LNCaP clone FGC (cell line): ENCODE measurements at regions not wholly inside any gene's neighbourhood (a gene's known extent, or its start where the extent isn't known, plus 50 kb on each side); places are given as distances from the start of the nearest gene placed in this dataset.
A peak's percentile ranks its signal among the peaks of the same experiment; 100 is the strongest.

Experiments used
- DNase-seq: peaks from one replicate; pipeline ENCODE4 v3.0.0-alpha.2; 2011; ENCODE audit warnings: low read depth
- H3K4me3 ChIP-seq: 2 replicates; pipeline ENCODE4 v1.5.1; 2011; ENCODE audit warnings: mild to moderate bottlenecking, low read depth, low read length, control low read depth
- TF ChIP-seq, protein P1 (sequence below): IDR thresholded peaks from 2 replicates; pipeline ENCODE4 v1.5.1; 2012; ENCODE audit warnings: mild to moderate bottlenecking; ENCODE audit not compliant: control insufficient read depth, insufficient read depth; ENCODE audit errors: extremely low read depth

GRCh38 chr1:78247079-78247478 lies 201.3 kb downstream of the GIPC2 start:
- no peak overlapping the region for H3K4me3 ChIP-seq
- TF ChIP-seq, protein P1, sequence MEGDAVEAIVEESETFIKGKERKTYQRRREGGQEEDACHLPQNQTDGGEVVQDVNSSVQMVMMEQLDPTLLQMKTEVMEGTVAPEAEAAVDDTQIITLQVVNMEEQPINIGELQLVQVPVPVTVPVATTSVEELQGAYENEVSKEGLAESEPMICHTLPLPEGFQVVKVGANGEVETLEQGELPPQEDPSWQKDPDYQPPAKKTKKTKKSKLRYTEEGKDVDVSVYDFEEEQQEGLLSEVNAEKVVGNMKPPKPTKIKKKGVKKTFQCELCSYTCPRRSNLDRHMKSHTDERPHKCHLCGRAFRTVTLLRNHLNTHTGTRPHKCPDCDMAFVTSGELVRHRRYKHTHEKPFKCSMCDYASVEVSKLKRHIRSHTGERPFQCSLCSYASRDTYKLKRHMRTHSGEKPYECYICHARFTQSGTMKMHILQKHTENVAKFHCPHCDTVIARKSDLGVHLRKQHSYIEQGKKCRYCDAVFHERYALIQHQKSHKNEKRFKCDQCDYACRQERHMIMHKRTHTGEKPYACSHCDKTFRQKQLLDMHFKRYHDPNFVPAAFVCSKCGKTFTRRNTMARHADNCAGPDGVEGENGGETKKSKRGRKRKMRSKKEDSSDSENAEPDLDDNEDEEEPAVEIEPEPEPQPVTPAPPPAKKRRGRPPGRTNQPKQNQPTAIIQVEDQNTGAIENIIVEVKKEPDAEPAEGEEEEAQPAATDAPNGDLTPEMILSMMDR: no peak
- no peak for DNase-seq

GRCh38 chr1:78250201-78250600 lies 204.4 kb downstream of the GIPC2 start:
- DNase-seq: no peak

GRCh38 chr1:78254517-78254916 lies 208.8 kb downstream of the GIPC2 start:
- H3K4me3 ChIP-seq: no peak overlapping the region
- DNase-seq: peak; percentile 40
- TF ChIP-seq, protein P1: no peak

More at GRCh38 chr1:78250201-78250600, 204.4 kb downstream of the GIPC2 start:
- TF ChIP-seq, protein P1: no peak
- no peak overlapping the region for H3K4me3 ChIP-seq

GRCh38 chr1:78255383-78255782 lies 209.6 kb downstream of the GIPC2 start:
- DNase-seq: no peak
- TF ChIP-seq, protein P1: no peak
- H3K4me3 ChIP-seq: no peak overlapping the region

- TF ChIP-seq, protein P1: no peak
- H3K4me3 ChIP-seq: no peak overlapping the region
- no peak for DNase-seq
Observed at GRCh38 chr1:78255846-78256245, 210.1 kb downstream of the GIPC2 start.

DNA sequence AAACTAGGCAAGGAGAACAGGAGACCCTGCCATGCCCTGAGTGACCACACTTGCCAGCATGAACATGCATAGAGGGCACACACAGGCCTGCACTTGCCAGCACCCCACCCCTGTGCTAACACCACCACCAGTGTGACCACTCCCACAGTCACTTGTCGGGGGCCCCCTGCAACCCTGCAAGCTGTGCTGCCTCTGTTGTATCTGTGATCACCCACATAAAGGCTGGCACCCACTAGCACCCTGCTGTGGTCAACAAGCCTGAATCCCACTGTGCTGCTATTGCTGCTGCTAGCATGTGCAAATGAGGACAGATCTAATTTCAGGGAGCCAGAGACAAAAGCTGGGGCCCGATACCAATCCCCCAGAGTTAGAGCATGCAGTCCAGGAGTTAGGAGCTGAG lies 217.7 kb downstream of the GIPC2 start:
- DNase-seq: no peak
- no peak overlapping the region for H3K4me3 ChIP-seq
- TF ChIP-seq, protein P1: no peak

- TF ChIP-seq, protein P1: no peak
- H3K4me3 ChIP-seq: no peak overlapping the region
- DNase-seq: no peak
Observed at GRCh38 chr1:78263946-78264345, 218.2 kb downstream of the GIPC2 start.
